HL-60 (cell line): ENCODE measurements at regions not wholly inside any gene's neighbourhood (a gene's known extent, or its start where the extent isn't known, plus 50 kb on each side); places are given as distances from the start of the nearest gene placed in this dataset.

Source experiments
- CTCF ChIP-seq: IDR thresholded peaks from one replicate; pipeline ENCODE4 v1.5.1; 2011; ENCODE audit warnings: low read length, control low read depth, inconsistent platforms; ENCODE audit not compliant: insufficient read depth
- GABPA ChIP-seq: IDR thresholded peaks from 2 replicates; pipeline ENCODE4 v1.6.1; 2012; ENCODE audit warnings: low read depth
- POLR2AphosphoS5 ChIP-seq: IDR thresholded peaks from 2 replicates; pipeline ENCODE4 v1.6.1; 2012; ENCODE audit warnings: low read depth
- TF ChIP-seq, protein P1 (sequence below): IDR thresholded peaks from 2 replicates; pipeline ENCODE4 v1.6.1; 2012; ENCODE audit warnings: low read depth; ENCODE audit not compliant: insufficient replicate concordance

DNA sequence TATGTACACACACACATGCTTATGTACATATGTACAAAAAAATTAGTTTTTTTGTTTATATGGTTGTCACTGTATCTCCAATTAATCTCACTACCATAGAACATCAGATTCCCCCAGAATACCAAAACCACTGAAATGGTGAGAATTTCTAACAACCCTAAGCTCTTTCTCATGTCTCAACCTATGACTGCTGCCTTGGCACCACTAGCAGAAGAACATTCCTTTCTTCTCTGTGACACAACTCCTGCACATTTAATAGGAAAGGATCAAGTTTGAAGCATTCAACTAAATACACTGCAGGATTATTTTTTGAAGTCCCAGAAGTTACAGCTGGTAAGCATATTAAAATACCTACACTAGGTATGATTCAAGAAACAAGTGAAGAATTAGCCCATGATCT is 109.6 kb downstream of the FAM174B start:
- no peak for TF ChIP-seq CTCF
- TF ChIP-seq, protein P1, sequence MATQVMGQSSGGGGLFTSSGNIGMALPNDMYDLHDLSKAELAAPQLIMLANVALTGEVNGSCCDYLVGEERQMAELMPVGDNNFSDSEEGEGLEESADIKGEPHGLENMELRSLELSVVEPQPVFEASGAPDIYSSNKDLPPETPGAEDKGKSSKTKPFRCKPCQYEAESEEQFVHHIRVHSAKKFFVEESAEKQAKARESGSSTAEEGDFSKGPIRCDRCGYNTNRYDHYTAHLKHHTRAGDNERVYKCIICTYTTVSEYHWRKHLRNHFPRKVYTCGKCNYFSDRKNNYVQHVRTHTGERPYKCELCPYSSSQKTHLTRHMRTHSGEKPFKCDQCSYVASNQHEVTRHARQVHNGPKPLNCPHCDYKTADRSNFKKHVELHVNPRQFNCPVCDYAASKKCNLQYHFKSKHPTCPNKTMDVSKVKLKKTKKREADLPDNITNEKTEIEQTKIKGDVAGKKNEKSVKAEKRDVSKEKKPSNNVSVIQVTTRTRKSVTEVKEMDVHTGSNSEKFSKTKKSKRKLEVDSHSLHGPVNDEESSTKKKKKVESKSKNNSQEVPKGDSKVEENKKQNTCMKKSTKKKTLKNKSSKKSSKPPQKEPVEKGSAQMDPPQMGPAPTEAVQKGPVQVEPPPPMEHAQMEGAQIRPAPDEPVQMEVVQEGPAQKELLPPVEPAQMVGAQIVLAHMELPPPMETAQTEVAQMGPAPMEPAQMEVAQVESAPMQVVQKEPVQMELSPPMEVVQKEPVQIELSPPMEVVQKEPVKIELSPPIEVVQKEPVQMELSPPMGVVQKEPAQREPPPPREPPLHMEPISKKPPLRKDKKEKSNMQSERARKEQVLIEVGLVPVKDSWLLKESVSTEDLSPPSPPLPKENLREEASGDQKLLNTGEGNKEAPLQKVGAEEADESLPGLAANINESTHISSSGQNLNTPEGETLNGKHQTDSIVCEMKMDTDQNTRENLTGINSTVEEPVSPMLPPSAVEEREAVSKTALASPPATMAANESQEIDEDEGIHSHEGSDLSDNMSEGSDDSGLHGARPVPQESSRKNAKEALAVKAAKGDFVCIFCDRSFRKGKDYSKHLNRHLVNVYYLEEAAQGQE = no peak
- no peak for TF ChIP-seq POLR2AphosphoS5
- no peak for TF ChIP-seq GABPA
